Epithelial cell of prostate (primary cell): ENCODE measurements at regions not wholly inside any gene's neighbourhood (a gene's known extent, or its start where the extent isn't known, plus 50 kb on each side); places are given as distances from the start of the nearest gene placed in this dataset.

Source experiments
- DNase-seq: peaks from one replicate; pipeline ENCODE4 v3.0.0-alpha.2; 2011; ENCODE audit warnings: low read depth, low spot score
- H3K27ac ChIP-seq: fragments of 450-650 bp; 2 replicates; pipeline ENCODE4 v1.5.1; 2017; ENCODE audit warnings: mild to moderate bottlenecking

GRCh38 chr14:42633504-42634095 lies 1026.9 kb downstream of the LRFN5 start:
- no peak overlapping the region for H3K27ac ChIP-seq
- no peak for DNase-seq

DNA sequence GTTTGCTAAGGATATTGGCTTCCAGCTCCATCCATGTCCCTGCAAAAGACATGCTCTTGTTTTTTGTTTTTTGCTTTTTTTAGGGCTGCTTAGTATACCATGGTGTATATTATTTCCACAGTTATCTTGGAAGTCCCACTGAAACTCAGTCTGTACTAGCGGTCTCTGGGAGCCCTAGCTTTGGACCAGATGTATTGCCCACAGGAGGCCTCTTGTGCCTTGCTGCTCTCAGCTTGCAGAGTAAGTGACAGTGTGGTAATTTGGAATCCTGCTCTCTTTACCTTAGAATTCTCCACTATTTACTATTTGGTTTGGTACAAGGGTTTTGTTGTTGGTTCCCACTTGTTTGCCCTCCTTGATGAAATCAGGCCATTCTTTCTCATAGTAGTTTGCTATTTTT lies 1022.9 kb downstream of the LRFN5 start:
- DNase-seq, result no peak
- H3K27ac ChIP-seq, result no peak overlapping the region

DNA sequence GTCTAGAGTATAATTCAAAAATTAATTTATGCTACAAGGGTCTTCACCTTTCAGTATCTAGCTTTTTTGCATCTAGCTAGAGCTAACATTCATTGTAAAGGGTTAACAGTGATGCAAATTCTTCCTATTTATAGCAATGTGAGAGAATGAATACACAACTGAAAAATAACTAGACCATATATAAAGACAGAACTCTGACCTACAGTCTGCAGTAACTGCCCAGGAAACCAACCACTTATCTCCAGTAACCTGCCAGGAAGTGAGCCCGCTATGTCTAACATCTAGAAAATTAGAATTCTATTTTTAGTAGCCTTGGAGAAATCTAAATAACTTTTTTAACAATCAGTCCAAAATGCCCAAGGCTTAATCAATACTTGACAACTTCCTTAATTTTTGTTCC lies 1021.9 kb downstream of the LRFN5 start:
- no peak overlapping the region for H3K27ac ChIP-seq
- DNase-seq, result no peak

GRCh38 chr14:42626986-42627385 lies 1020.3 kb downstream of the LRFN5 start:
- no peak for DNase-seq
- no peak overlapping the region for H3K27ac ChIP-seq

- no peak overlapping the region for H3K27ac ChIP-seq
- no peak for DNase-seq
Measured at GRCh38 chr14:42624980-42625761, 1018.5 kb downstream of the LRFN5 start.

DNA sequence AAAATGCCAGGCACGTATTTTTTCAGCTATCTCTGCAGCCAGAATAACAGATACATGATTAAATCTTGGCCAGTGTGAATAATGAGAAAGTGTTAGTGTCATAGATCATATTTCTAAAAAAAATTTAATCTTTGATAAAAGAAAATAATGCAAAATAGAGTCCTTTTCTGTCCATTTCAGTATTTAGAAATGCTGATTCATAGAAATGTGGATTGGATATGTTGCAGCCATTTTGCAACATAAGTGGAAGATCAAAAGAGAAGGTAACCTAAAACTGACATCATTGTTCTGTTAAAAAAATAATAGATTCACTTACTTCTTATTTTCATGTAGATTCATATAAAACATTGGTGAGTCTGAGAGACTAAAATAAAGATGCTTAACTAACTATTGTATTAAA lies 1010.3 kb downstream of the LRFN5 start:
- H3K27ac ChIP-seq, result no peak overlapping the region
- no peak for DNase-seq

DNA sequence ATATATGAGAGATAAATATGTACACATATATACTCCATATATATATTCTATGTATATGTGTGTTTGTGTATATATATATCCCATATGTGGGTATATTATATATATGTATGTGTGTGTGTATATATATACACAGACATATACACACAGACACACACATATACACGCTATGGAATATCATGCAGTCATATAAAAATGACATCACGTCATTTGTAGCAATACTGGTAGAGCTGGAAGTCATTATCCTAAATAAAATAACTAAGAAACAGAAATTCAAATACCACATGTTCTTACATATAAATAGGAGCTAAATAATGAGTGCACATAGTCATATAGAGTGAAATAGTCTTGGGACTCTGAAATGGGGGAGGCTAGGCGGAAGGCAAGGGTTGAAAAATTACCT lies 1000.2 kb downstream of the LRFN5 start:
- DNase-seq, result no peak
- no peak overlapping the region for H3K27ac ChIP-seq

DNA sequence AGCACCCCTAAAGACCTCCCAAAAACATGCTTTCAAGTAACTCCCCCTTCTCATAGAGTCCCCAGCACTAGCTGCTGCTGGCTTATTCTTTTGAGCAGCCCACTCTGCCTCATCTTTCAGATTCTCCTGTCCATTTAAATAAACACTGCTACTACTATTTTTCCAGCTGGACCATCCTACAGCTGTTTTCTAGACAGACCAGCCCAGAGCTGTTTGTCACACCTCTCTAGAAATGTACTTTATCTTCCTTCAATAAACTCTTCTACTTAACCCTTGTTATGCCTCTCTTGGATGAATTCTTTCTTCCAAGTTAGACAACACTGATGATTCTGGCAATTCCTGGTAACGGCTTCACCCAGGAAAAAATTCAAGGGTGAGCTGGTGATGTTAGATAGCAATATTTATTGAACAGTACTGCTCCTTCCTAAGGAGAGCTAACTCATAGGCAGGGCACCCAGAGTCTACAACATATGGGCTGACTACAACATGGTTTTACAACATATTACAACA lies 995.7 kb downstream of the LRFN5 start:
- DNase-seq, result no peak
- no peak overlapping the region for H3K27ac ChIP-seq

- no peak overlapping the region for H3K27ac ChIP-seq
- no peak for DNase-seq
Measured at GRCh38 chr14:42572032-42572431, 965.4 kb downstream of the LRFN5 start.

DNA sequence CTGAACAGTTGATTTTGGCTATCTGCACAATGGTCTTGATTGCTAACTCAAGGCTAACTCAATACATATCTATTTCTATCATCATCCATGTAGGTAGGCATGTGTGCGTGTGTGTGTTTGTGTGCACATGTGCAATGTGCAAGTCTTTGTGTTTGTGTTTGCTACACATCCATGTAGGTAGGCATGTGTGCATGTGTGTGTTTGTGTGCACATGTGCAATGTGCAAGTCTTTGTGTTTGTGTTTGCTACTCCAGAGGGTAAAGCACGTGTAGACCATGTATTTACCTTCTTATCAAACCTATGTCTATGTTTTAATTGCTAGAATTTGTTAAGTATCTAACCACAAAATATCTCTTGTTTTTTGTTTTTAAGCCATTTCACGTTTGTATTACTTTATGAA lies 962.6 kb downstream of the LRFN5 start:
- no peak overlapping the region for H3K27ac ChIP-seq
- no peak for DNase-seq

DNA sequence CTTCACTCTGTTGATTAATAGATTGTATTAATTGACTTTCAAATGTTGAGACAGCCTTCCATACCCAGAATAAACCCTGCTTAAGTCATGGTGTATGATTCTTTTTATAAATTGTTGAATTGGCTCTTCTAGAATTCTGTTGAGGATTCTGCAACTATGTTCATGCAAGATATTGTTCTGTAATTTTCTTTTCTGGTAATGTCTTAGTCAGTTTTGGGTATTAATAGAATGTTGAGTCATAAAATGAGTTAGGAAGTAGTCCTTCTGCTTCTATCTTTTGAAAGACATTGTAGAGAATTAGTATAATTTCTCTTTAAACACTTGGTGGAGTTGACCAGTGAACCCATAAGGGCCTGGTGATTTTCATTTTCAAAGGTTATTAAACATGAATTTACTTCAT lies 958.9 kb downstream of the LRFN5 start:
- no peak for DNase-seq
- no peak overlapping the region for H3K27ac ChIP-seq

- no peak for DNase-seq
- H3K27ac ChIP-seq, result no peak overlapping the region
Measured at GRCh38 chr14:42563313-42563712, 956.6 kb downstream of the LRFN5 start.

- H3K27ac ChIP-seq, result no peak overlapping the region
- DNase-seq, result no peak
Measured at GRCh38 chr14:42556551-42556950, 949.9 kb downstream of the LRFN5 start.

GRCh38 chr14:42555365-42555764 lies 948.7 kb downstream of the LRFN5 start:
- no peak for DNase-seq
- no peak overlapping the region for H3K27ac ChIP-seq

GRCh38 chr14:42554091-42554490 lies 947.4 kb downstream of the LRFN5 start:
- H3K27ac ChIP-seq, result no peak overlapping the region
- no peak for DNase-seq

- H3K27ac ChIP-seq, result no peak overlapping the region
- DNase-seq, result no peak
Measured at GRCh38 chr14:42550310-42550709, 943.6 kb downstream of the LRFN5 start.

DNA sequence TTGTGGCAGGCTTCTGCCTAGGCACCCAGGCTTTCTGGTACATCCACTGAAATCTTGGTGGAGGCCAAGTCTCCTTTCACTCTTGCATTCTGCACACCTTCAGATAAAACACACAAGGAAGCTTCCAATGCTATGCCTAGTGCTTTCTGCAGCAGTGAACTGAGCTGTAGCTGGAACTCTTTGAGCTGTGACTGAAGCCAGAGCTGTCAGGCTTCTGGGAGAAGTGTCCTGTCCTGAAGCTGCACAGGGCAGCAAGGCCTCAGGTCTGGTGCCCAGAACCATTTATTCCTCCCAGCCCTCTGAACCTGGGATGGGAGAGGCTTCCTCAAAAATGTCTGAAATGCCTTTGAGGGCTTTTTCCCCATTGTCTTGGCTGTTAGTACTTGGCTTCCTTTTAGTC lies 941.7 kb downstream of the LRFN5 start:
- no peak for DNase-seq
- H3K27ac ChIP-seq, result no peak overlapping the region

DNA sequence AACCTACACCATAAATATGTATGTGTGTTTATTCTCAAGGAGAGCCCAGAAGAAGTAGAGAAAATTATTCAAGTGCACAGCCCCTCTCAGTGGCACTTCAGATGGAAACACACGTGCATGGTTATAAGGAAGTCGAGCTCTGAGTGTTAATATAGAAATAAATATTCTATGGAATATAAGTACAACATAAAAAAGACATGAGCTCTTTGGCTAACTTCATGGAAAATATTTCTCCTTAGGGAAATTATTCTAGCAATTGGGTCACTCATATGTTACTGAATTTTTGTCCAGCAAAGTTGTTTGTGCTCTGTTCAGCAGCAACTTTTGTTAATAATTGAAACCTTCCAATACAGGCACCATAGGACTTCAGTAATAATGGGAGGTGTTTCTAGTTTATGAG lies 939.0 kb downstream of the LRFN5 start:
- no peak overlapping the region for H3K27ac ChIP-seq
- no peak for DNase-seq

- H3K27ac ChIP-seq, result no peak overlapping the region
- DNase-seq, result no peak
Measured at GRCh38 chr14:42541535-42542001, 934.9 kb downstream of the LRFN5 start.

DNA sequence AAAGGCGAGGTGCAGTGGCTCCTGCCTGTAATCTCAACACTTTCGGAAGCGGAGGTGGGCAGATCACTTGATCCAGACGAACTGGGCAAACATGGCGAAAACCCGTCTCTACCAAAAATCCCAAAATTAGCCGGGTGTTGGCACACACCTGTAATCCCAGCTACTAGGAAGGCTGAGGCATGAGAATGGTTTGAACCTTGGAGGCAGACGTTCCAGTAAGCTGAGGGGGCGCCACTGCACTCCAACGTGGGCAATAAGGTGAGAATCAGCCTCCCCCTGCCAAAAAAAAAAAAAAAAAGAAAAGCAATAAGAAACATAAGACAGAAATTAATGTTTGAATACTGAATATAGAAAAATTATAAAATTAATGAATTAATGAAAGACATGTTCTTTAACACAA lies 928.7 kb downstream of the LRFN5 start:
- DNase-seq, result no peak
- no peak overlapping the region for H3K27ac ChIP-seq

DNA sequence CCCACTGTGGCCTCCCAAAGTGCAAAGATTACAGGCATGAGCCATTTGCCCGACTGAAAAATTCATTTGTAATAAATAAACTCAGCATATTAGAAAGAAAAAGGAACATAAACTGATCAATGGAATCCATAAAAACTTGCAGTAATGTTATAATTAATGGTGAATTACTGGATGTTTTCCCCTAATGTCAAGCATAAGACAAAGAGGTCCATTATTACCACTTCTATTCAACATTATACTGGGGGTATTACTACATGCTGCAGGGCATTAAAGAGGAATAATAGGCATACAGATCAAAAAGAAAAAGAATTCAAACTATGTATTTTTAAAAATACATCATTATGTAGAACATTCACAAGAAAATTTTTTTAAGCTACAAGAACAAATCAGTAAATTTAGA lies 926.8 kb downstream of the LRFN5 start:
- no peak for DNase-seq
- no peak overlapping the region for H3K27ac ChIP-seq

- no peak overlapping the region for H3K27ac ChIP-seq
- no peak for DNase-seq
Measured at GRCh38 chr14:42532194-42532593, 925.5 kb downstream of the LRFN5 start.
